Stomach (tissue), 4 donors: ENCODE measurements at regions not wholly inside any gene's neighbourhood (a gene's known extent, or its start where the extent isn't known, plus 50 kb on each side); places are given as distances from the start of the nearest gene placed in this dataset.

Experiments
- CTCF ChIP-seq, 7 experiments: fragments of 450-650 bp in 4 of 7; fragments of 200-600 bp in 3 of 7; sonication (generic) in 3 of 7; IDR thresholded peaks; one replicate each; pipeline ENCODE4 v1.5.1; 2016 to 2019; ENCODE audit warnings: antibody characterized with exemption in 7 of 7, control low read depth in 2 of 7, mild to moderate bottlenecking in 1 of 7
- POLR2A ChIP-seq, 4 donors: fragments of 450-650 bp; IDR thresholded peaks; one replicate each; pipeline ENCODE4 v1.6.1; 2016; ENCODE audit warnings: antibody characterized with exemption in 4 of 4, control low read depth in 2 of 4, mild to moderate bottlenecking in 1 of 4, moderate library complexity in 1 of 4

GRCh38 chr11:70597751-70598625, 199.7 kb downstream of the CTTN start:
- TF ChIP-seq CTCF (IDR thresholded peaks at IDR 0.05) (no peak), POLR2A (IDR thresholded peaks at IDR 0.05) (no peak)
